ENCODE measurements at regions not wholly inside any gene's neighbourhood (a gene's known extent, or its start where the extent isn't known, plus 50 kb on each side); places are given as distances from the start of the nearest gene placed in this dataset.

DNA sequence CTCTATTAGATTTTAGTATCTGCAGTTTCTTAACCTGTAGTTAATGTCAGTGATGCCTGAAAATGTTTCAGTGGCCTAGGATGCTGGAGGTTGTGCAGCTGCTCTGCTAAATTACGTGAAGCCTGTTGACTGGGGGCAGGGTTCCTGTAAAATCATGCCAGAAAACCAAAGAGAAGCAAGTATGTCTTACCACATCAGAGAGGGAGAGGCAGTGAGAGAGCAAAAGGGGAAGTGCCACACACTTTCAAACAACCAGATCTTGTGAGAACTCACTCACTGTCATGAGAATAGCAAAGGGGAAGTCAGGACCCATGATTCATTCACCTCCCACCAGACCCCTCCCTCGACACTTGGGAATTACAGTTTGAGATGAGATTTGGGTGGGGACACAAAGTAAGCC is 83.9 kb upstream of the CYLC2 start:
- TF ChIP-seq, protein P1, sequence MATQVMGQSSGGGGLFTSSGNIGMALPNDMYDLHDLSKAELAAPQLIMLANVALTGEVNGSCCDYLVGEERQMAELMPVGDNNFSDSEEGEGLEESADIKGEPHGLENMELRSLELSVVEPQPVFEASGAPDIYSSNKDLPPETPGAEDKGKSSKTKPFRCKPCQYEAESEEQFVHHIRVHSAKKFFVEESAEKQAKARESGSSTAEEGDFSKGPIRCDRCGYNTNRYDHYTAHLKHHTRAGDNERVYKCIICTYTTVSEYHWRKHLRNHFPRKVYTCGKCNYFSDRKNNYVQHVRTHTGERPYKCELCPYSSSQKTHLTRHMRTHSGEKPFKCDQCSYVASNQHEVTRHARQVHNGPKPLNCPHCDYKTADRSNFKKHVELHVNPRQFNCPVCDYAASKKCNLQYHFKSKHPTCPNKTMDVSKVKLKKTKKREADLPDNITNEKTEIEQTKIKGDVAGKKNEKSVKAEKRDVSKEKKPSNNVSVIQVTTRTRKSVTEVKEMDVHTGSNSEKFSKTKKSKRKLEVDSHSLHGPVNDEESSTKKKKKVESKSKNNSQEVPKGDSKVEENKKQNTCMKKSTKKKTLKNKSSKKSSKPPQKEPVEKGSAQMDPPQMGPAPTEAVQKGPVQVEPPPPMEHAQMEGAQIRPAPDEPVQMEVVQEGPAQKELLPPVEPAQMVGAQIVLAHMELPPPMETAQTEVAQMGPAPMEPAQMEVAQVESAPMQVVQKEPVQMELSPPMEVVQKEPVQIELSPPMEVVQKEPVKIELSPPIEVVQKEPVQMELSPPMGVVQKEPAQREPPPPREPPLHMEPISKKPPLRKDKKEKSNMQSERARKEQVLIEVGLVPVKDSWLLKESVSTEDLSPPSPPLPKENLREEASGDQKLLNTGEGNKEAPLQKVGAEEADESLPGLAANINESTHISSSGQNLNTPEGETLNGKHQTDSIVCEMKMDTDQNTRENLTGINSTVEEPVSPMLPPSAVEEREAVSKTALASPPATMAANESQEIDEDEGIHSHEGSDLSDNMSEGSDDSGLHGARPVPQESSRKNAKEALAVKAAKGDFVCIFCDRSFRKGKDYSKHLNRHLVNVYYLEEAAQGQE (IDR thresholded peaks at IDR 0.05; ENCODE audit: low read depth) = no peak
- TF ChIP-seq EP300 (IDR thresholded peaks at IDR 0.05; ENCODE audit: borderline replicate concordance) (no peak), CREB1 (IDR thresholded peaks at IDR 0.05; ENCODE audit: low read depth) (no peak), CEBPB (IDR thresholded peaks at IDR 0.05) (no peak)

Data from Ishikawa (cell line).